Stimulated activated CD4-positive, alpha-beta T cell treated with anti-CD3 and anti-CD28 coated beads, TNF-alpha, amount 100 ng/mL, for 1 hour (primary cell): ENCODE measurements at regions not wholly inside any gene's neighbourhood (a gene's known extent, or its start where the extent isn't known, plus 50 kb on each side); places are given as distances from the start of the nearest gene placed in this dataset.

Source experiments
- DNase-seq, 3 donors: peaks; one replicate each; pipeline ENCODE4 v3.0.0-alpha.2; 2020; ENCODE audit warnings: low read depth in 3 of 3, low spot score in 1 of 3

DNA sequence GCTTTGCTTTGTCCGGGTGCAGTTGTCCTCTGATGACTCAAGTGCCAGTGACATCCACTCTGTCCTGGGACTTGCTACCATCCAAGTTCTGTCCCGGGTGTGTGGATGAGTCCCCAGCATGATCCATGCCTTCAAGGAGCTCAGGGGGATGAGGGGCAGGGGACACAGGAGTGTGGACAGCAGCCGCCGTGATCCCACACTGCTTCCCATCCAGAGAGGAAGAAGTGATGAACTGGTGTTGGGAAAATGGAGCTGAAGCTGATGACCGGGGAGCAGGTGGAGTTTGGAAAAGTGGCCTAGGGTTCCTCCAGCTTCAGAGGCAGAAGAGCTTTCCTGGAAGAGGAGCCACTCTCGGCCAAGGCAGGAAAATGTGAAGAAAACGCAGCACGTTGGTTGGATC, 249.6 kb upstream of the TNRC6C start:
- DNase-seq = no peak

DNA sequence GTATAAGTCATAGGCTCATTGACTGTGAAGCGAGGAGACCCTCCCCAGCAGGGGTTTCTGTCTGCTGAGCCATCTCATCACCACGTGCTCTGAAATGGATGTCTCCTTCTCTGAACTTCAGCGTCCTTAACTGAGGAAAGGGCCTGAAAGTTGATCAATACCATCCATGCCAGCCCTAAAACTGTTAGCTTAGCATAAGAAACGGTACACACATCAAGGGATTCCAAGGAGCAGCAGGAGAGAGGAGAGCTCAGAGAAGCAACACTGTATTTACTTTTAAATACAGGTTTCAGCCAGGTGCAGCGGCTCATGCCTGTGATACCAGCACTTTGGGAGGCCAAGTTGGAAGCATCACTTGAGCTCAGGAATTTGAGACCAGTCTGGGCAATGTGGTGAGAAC, 248.9 kb upstream of the TNRC6C start:
- DNase-seq = no peak

DNA sequence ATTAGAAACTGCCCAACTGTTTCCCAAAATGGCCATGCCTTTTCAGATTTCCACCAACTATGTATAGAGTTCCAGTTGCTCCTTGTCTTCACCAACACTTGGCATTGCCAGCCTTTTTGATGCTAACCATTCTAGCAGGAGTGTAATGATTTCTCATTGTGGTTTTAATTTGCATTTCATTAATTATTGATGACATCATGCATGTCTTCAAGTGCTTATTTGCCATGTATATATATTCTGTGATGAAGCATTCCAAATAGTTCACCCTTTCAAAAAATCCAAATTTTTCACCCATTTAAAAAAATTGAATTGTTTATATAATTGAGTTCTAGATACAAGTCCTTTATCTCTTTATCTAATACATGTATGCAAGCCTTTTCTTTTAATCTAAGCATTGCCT, 245.9 kb upstream of the TNRC6C start:
- DNase-seq = no peak

DNA sequence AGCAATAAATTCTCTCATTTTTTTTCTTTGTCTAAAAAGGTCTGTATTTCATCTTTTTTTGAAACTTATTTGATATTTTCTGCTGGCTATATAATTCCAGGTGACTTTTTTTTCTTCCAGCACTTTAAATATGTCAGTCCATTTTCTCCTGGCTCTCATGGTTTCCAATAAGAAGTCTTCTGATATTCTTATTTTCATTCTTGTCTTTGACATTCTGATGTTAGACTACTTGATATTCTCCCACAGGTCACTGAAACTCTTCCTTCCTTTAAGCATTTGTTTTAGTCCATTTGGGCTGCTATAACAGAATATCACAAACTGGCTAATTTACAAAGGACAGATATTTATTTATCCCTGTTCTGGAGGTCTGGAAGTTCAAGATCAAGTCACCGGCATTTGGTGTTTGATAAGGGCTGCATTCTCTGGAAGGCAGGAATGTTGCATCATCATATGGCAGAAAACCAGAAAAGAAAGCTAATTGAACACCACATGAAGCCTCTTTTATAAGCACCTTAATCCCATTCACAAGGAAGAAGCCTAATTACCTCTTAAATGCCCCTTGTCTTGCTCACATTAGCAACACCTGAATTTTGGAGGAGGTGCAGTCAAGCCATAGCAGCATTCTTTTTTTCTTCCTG, 242.1 kb upstream of the TNRC6C start:
- no peak for DNase-seq

DNA sequence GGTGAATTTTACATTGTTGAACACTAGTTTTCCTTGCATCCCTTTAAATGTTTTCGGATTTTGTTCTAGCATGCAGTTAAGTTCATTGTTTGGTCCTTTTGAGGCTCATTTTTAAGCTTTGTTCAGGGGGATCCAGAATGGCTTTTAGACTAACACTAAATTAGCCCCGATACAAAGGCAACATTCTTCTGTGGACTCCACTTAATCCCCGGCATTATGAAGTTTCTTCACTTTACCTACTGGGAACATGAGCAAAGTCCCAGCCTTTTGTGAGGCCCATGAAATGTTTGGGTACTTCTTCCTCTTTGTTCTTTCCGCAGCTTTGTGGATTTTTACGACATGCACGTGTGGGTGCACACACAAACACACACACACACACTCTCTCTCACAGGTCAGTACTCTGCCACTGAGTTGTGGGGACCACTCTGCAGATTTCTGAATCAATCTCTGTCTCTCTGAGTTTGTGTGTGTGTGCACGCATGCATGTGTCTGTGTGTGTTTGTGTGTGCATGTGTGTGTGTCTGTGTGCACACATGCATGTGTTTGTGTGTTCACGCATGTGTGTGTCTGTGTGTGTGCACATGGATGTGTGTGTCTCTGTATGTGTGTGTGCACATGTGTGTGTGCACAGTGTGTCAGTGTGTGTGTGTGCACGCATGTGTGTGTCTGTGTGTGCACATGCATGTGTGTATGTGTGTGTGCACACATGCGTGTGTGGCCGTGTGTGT, 240.4 kb upstream of the TNRC6C start:
- DNase-seq = no peak

DNA sequence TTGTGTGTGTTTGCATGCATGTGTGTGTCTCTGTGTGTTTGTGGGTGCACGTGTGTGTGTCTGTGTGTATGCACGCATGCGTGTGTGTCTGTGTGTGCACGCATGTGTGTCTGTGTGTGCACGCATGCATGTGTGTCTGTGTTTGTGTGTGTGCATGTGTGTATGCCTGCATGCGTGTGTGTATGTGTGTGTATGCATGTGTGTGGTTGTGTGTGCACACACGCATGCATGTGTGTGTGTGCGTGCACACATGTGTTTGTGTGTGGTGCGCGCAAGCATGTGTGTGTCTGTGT, 239.9 kb upstream of the TNRC6C start:
- DNase-seq = no peak

DNA sequence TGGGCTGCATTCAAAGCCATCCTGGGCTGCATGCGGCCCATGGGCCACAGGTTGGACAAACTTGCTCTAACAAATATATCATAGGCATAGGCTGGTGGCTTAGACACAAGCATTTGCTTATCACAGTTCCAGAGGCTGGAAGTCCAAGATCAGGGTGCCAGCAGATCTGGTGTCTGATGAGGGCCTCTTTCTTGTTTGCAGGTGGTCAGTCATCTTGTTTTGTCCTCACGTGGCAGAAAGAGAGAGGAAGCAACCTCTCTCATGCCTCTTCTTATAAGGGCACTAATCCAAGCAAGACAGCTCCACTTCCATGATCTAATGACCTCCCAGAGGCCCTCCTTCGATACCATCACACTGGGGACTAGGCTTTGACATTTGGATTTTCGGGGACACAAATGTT, 238.7 kb upstream of the TNRC6C start:
- DNase-seq = no peak

DNA sequence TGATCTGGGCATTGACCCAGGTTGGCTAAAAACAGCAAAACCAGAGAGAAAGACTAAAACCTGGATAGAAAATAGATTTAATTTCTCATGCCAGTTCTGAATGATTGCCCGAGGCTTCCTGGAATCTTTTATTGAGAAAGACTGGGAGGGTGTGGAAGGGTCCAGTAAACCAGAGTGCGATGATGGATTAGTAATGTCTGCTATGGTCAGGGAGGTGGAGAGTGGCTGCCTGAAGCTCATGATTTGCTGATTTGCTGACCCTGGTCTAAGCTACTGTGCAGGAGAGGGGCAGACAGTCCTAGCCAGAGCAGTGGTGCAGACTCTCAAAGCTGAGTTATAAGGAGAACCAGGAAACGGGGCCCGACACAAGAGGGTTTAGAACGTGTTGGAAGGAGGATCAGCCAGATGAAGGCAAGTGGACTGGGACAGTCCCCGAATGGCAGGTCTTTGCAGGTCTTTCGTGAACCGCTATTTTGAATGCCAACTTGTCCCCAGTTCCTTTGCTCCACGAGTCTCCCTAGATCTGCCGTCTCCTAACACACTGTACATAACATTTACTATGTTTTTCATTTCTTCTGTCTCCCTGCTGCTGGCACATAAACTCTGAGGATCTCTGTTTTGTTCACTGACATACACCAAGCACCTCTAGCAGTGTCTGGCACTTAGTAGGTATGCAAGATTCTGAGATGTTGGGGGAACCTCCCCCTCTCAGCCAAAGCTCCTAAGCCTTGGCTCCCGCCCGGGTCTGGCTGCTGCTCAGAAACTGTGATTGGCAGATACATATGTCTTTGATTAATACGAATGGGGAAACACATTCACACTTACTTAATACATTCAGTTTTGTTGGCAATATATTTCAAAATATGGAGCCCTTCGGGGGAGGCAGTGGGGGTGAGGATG, 237.3 kb upstream of the TNRC6C start:
- DNase-seq = no peak

DNA sequence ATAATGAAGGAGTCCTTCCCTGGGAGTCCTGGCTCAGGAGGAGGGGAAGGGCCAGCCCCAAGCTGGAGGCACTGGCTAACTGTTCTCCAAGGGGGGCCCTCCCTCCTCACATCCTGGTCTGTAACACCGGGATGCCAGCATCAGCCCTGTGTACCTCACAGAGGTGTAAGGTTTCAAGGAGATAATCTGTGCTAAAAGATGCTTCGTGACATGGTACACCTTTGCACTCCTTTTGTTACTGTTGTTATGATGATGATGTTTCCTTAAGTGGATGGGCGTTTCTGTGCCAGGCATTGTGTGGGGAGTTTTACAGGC, 236.7 kb upstream of the TNRC6C start:
- DNase-seq = no peak

DNA sequence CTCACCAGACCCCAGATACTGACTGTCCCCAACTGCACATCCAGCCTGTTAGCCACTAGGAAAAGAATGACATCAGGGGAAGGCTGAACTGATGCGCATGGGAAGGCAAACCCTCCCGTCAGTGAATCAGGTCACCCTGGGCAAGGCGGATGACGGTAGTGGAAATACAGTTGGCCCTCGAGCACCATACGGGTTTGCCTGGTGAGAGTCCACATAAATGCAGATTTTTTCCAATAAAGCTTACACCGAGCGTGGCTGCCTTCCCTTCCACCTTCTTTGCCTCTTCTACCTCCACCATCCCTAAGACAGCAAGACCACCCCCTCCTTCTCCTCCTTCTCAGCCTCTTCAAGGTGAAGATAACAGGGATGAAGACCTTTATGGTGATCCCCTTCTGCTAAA, 236.1 kb upstream of the TNRC6C start:
- no peak for DNase-seq

DNA sequence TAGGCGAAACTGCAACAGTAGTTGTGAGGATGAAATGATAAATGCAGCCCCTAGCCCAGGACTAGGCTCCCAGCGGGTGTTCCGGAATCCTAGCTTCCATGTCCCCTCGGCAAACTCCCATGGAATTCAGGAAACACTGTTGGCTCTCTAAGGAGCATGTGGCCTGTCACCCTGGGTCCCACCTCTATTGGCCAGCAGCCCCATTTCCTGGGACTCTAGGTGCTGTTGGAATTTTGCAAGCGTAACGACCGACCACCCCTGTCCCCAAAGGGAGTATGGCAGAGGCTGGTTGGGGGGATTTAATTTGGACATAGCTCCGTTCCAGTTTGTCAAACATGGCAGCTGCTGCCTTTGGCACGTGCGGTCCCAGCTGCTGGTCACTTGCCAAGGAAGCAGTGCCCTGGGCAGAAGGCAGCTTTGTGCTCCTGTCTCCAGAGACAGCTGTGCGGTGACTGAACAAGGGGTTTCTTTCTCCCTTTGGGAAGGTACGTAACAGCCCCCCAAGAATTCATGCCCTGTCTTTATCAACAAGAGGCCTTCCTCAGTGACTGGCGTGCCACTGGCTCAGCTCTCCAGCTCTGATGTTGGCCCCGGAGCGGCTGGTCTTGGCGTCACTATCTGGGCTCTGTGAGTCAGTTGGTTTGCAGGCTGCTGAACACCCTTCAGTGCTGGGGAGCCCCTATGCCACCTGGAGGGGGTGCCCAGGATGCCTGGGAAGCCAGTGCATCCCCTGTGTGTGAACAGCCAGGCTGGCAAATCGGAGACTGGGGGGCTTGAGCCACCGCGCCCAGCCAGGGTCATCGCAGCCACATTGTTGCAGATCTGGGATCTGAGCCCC, 235.2 kb upstream of the TNRC6C start:
- no peak for DNase-seq

DNA sequence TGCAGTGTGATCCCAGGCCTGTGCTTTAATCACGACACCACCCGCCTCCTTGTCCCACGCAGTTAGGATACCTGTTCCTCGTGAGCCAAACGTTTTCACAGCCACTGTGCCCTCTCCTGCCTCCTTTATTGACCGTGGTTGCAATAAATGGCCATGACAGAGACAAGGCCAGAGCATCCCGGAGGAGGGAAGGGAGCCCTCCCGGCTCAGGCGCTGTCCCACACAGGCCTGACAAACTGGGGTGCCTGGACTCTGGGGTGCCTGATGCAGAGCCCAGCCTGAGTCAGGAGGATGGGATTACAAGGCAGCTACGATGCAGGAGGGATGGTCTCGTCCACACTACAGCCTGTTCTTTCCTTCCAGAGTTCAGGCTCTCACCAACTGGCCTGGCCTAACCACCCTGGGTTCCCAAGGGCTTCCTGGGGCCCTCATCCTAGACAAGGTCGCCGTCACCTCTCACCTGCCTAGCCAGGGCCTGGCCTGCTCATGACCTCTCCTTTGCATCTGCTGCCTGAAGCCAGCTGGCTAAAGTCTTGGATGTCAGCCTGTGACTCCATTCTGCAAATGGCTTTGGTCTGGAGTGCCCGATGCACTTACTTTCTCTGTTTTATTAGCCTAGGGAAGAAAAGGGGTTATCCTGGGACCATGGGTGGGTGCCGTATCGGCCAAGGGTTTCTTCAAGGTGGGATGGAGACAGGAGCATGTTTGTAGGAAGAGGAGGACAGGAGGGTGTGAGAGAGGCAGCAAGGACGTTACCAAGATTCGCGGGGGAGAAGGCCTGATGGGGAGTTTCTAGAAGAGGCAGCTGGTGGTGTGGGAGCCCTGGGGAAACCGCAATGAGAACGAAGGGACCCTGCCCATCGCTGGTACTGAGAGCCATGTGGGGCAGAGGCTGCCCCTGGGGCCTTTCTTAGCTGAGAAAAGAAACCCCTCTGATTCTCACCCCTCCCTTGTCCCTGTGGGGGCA, 234.3 kb upstream of the TNRC6C start:
- DNase-seq = no peak

DNA sequence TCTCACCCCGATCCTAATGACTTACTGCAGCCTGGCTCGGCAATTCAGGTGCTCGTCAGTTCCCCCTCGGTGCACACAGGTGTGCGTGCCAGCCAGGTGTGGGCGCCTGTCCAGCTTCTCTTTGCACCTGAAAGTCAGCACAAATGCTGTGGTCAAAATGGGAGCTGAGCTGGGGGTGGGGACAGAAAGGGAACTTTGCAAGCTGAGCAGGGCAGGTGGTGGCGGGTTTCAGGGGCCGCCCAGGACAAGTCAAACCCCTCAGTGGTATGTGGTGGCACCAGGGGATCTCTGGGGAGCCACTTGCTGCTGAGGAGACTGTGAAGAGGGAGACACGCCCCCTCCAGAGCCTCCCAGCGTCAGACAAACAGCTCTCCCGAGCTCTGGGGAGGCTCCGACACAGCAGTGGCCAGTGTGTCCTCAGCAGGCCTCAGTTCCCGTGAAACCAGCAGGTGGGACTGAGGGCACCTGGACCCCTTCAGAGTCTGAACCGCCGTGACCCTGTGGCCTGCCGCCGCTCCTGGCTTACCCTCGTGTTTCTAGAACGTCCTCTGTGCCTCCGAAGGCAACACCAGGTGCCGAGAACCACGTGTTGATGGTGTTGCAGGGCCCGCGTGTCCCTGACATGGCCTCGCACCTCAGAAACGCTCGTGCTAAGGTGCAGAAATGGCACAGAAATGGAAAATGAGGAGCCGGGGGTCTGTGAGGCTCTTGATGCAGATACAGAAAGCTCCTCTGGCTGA, 233.5 kb upstream of the TNRC6C start:
- DNase-seq = no peak

DNA sequence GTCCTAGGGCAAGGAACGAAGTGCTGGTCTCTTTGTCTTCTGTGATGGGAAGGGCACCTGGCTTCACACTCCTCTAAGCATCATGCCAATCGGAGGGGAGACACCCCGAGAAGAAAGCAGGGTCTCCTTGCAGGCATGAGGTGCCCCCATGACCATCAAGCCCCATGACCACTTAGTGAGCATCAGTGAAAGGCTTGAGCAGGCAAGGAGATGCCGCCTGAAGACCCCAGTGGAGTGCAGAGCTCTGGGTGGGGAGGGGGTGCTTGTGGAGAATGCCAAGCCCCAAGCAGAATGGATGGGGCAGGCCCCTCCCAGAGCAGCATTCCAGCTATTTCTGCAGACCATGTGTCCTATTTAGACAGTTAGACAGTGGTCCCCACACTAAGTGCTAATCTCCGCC, 232.7 kb upstream of the TNRC6C start:
- no peak for DNase-seq

DNA sequence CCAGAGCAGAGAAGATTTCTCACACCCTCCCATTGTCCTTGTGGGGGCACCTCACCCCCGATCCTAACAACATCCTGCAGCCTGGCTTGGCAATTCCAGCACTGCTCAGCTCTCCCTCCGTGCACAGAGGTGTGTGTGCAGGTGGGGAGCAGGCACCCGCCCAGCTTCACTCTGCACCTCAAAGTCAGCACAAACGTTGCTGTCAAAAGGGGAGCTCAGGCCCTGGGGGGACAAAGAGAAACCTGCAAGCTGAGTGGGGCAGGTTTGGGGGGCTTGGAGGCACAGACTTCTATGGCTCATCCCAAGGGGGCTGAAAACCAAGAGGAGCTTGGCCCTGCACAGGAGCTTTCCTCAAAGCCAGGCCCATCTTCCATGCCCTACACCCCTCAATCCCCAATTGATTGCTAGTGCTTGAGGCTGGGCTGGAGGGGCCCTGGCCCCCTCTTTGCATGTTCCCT, 231.9 kb upstream of the TNRC6C start:
- no peak for DNase-seq

DNA sequence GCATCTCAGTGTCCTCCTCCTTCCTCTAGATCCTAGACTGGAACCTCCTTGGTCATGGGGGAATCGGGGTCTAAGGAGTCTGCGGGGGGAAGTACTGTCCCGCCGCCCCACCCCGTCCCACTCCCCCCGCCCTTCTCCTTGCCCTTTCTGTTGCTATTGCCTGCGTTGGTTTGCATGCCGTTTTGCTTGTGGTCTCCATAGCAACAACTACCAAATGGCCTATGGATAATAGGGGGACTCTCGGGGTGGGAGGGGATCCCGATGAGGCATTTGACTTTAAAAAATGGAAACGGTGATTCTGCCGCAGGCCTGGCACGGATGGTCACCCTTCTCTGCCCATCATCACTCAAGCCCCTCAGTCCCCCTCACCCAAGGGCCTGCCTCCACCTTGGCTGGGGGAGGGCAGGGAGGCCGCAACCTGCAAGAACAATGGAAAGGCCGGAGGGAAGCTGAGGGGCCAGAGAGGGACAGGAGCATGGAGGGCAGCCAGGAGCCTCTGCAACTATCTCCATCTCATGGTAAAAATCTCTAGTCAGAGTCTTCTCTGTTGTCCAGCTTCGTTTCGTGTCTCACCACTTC, 231.4 kb upstream of the TNRC6C start:
- no peak for DNase-seq

DNA sequence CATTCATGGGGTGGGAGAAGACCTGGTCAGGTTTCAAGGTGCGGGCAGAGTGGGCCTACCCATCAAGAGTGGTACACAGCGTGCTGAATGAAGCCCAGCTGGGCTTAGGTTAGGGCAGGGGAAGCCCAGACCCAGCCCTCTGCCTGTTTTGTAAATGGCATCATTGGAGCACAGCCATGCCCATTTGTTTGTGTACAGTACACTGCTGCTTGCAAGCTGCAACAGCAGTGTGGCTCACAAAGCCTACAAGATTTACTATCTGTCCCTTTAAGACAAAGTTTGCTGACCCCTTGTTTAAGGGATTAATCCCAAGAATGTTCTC, 230.1 kb upstream of the TNRC6C start:
- no peak for DNase-seq

DNA sequence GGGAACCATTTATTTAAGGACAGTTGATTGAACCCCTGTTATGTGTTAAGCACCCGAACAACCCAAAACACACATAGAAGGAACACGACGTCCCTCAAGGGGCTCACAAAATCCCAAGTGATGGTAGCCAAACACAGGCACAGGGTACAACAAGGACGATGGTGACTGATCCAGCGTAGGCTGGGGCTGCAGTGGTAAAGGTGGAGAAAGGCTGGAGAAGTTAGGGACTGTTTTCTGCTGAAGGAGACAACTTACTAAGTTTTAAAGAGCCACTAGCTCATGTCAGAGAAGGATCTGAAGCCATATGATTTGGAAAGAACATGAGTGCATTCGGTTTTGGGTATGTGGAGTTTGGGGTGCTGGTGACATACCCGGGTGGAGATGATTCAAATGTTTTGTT, 229.6 kb upstream of the TNRC6C start:
- no peak for DNase-seq

DNA sequence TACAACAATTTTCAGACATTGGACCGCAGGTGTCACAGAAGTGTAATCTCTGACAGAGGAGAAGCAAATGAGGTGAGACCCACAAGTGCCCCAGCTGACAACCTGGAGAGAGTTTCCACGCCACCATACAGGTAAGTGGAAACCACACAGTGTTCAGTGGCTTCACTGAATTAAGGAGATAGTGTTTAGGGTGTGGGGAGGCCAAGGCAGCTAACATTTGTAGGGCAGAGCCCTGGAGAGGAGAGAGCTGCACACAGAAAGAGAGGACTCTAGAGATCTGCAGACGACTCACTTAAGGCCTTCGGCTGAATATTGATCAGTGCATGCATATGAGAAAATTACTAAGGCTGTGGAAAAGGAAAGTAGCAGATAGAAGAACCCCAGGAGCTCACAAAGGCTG, 228.9 kb upstream of the TNRC6C start:
- DNase-seq = no peak

DNA sequence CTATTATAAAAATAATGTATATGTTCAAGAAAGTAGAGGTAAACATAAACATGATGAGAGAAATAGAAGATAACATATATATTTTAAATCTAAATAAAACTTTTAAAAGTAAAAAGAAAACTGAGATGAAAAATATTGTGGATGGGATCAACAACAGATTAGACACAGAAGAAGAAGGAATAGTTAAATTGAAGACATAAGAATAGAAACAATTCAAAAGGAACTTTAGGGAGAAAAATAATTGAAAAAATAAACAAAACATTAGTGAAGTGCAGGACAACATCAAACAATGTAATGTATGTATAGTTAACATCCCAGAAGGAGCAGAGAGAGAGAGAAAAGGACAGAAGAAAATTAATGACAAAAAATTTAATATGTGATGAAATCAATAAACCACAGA, 228.1 kb upstream of the TNRC6C start:
- no peak for DNase-seq
